ENCODE measurements at regions not wholly inside any gene's neighbourhood (a gene's known extent, or its start where the extent isn't known, plus 50 kb on each side); places are given as distances from the start of the nearest gene placed in this dataset.

DNA sequence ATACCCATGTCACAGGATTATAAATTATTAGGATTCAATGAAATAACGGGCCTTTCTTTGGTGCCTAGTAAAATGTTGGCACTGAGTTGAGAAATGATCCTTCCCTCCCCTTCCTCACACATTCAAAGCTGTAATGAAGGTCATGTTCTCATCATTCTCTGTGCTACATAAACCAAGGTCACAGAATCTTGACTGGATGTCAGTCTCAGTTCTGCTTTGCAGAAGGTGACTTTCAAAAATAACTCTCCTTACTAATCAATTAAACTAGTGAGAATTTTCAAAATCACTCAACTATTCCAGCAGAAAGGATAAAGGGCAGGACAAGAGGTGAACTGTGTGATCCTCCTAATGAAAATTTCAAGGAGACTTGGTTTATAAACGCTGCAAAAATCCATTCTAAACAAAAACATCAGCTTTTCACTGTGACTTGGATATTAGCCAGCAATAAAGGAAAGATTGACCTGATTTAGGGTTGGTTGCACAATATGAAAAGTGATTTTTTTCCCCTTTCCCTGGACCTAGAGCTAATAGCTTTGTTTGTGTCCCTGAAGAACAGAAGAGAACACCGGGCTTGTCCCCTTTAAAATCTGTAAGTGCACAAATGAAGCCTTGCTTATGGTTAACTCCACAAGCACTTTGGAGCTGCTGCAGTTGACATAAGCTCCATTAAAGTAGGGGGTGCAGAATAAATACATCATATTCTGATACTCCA is 120.1 kb downstream of the SEC16B start:
- no peak overlapping the region for H3K4me3 Mint-ChIP-seq
- CTCF ChIA-PET = no interaction called here
- Histone ChIP-seq H3K4me2 (replicated peaks; ENCODE audit: low read depth, low read length, poor library complexity, severe bottlenecking) (no peak overlapping the region), H3K27me3 (replicated peaks in 1 of 4; ENCODE audit: control extremely low read depth in 1 of 4, control insufficient read depth in 3 of 4, insufficient read depth in 4 of 4, low read length in 3 of 4) (no peaks in the 10 kb centered on the region), H3K4me1 (ENCODE audit: control insufficient read depth in 2 of 2, insufficient read depth in 2 of 2, low read length in 2 of 2) (no peaks in the 10 kb centered on the region), H3K9me3 (ENCODE audit: control extremely low read depth in 1 of 3, control insufficient read depth in 2 of 3, insufficient read depth in 1 of 3, low read length in 2 of 3) (no peaks in the 10 kb centered on the region), H3K27ac (ENCODE audit: low read length in 2 of 2) (no peak overlapping the region), H3K9ac (ENCODE audit: low read length) (no peak overlapping the region), H2AFZ (ENCODE audit: insufficient read depth, low read depth, low read length, poor library complexity, severe bottlenecking) (no peak overlapping the region), H4K20me1 (ENCODE audit: control insufficient read depth, insufficient read depth, low read length, poor library complexity, severe bottlenecking) (no peaks in the 10 kb centered on the region), H3K79me2 (ENCODE audit: control insufficient read depth, insufficient read depth, low read length) (no peaks in the 10 kb centered on the region), H3K36me3 (replicated peaks in 1 of 2; ENCODE audit: control extremely low read depth in 1 of 2, control insufficient read depth in 1 of 2, extremely low read depth in 1 of 2, insufficient read depth in 2 of 2, low read length in 1 of 2) (no peaks in the 10 kb centered on the region), H3K4me3 (ENCODE audit: control extremely low read depth in 1 of 5, extremely low read depth in 1 of 5, insufficient read depth in 1 of 5, low read depth in 2 of 5, low read length in 4 of 5) (no peak overlapping the region)
- no peaks in the 10 kb centered on the region for H3K4me1 Mint-ChIP-seq
- POLR2A ChIA-PET = no interaction called here
- H3K27ac Mint-ChIP-seq = no peak overlapping the region
- WGBS (ENCODE audit: insufficient coverage) = no CpG with 5 or more reads among the region's 3 CpGs
- intact Hi-C loops (cut with micrococcal nuclease) = no loop called here
- ATAC-seq (ENCODE audit: low read depth) = no peak
- TF ChIP-seq, protein P1, sequence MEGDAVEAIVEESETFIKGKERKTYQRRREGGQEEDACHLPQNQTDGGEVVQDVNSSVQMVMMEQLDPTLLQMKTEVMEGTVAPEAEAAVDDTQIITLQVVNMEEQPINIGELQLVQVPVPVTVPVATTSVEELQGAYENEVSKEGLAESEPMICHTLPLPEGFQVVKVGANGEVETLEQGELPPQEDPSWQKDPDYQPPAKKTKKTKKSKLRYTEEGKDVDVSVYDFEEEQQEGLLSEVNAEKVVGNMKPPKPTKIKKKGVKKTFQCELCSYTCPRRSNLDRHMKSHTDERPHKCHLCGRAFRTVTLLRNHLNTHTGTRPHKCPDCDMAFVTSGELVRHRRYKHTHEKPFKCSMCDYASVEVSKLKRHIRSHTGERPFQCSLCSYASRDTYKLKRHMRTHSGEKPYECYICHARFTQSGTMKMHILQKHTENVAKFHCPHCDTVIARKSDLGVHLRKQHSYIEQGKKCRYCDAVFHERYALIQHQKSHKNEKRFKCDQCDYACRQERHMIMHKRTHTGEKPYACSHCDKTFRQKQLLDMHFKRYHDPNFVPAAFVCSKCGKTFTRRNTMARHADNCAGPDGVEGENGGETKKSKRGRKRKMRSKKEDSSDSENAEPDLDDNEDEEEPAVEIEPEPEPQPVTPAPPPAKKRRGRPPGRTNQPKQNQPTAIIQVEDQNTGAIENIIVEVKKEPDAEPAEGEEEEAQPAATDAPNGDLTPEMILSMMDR (IDR thresholded peaks at IDR 0.05) = no peak
- TF ChIP-seq EZH2 (IDR thresholded peaks at IDR 0.05; ENCODE audit: borderline replicate concordance, insufficient read depth, low read depth, low read length, poor library complexity, severe bottlenecking) = no peak
- H3K27me3 Mint-ChIP-seq = no peaks in the 10 kb centered on the region
- no peaks in the 10 kb centered on the region for H3K9me3 Mint-ChIP-seq (ENCODE audit: insufficient read depth)
- DNase-seq = no peak

DNA sequence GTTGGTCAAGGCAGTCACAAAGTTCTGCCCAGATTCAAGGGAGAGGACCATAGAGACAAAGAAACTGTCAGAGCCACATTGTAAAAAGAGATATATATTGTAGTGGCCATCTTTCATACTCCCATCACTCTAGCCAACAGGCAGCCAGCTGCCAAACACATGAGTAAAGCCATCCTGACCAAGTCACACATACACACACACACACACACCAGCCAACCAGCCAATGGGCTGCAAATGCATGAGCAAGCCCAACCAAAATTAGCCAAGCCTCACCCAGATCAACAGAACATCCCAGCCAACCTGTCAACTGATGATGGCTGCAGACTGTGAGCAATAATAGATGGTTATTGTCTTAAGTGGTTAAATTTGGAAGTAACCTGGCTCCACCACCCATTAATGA is 120.7 kb downstream of the SEC16B start:
- intact Hi-C loops (cut with micrococcal nuclease) = no loop called here
- Histone ChIP-seq H3K9ac (ENCODE audit: low read length) (no peak overlapping the region), H3K36me3 (replicated peaks in 1 of 2; ENCODE audit: control extremely low read depth in 1 of 2, control insufficient read depth in 1 of 2, extremely low read depth in 1 of 2, insufficient read depth in 2 of 2, low read length in 1 of 2) (no peaks in the 10 kb centered on the region), H3K27ac (ENCODE audit: low read length in 2 of 2) (no peak overlapping the region), H3K4me2 (replicated peaks; ENCODE audit: low read depth, low read length, poor library complexity, severe bottlenecking) (no peak overlapping the region), H3K4me1 (ENCODE audit: control insufficient read depth in 2 of 2, insufficient read depth in 2 of 2, low read length in 2 of 2) (no peaks in the 10 kb centered on the region), H3K79me2 (ENCODE audit: control insufficient read depth, insufficient read depth, low read length) (no peaks in the 10 kb centered on the region), H3K9me3 (ENCODE audit: control extremely low read depth in 1 of 3, control insufficient read depth in 2 of 3, insufficient read depth in 1 of 3, low read length in 2 of 3) (no peaks in the 10 kb centered on the region), H3K4me3 (ENCODE audit: control extremely low read depth in 1 of 5, extremely low read depth in 1 of 5, insufficient read depth in 1 of 5, low read depth in 2 of 5, low read length in 4 of 5) (no peak overlapping the region), H4K20me1 (ENCODE audit: control insufficient read depth, insufficient read depth, low read length, poor library complexity, severe bottlenecking) (no peaks in the 10 kb centered on the region), H2AFZ (ENCODE audit: insufficient read depth, low read depth, low read length, poor library complexity, severe bottlenecking) (no peak overlapping the region), H3K27me3 (replicated peaks in 1 of 4; ENCODE audit: control extremely low read depth in 1 of 4, control insufficient read depth in 3 of 4, insufficient read depth in 4 of 4, low read length in 3 of 4) (no peaks in the 10 kb centered on the region)
- TF ChIP-seq EZH2 (IDR thresholded peaks at IDR 0.05; ENCODE audit: borderline replicate concordance, insufficient read depth, low read depth, low read length, poor library complexity, severe bottlenecking) = no peak
- TF ChIP-seq, protein P1 (IDR thresholded peaks at IDR 0.05) = no peak
- Mint-ChIP-seq H3K9me3 (ENCODE audit: insufficient read depth) (no peaks in the 10 kb centered on the region), H3K27me3 (no peaks in the 10 kb centered on the region), H3K27ac (no peak overlapping the region), H3K4me1 (no peaks in the 10 kb centered on the region), H3K4me3 (no peak overlapping the region)
- no peak for DNase-seq
- ChIA-PET CTCF (no interaction called here), POLR2A (no interaction called here)
- ATAC-seq (ENCODE audit: low read depth) = no peak

Data from B cell (primary cell).